GM18907 (cell line): ENCODE measurements at regions not wholly inside any gene's neighbourhood (a gene's known extent, or its start where the extent isn't known, plus 50 kb on each side); places are given as distances from the start of the nearest gene placed in this dataset.
A peak's percentile ranks its signal among the peaks of the same experiment; 100 is the strongest.

Source experiments
- ATAC-seq: cut with Tn5 transposase; IDR thresholded peaks from one replicate; pipeline ENCODE4 v1.9.1; 2021; ENCODE audit warnings: mild to moderate bottlenecking, moderate library complexity; ENCODE audit not compliant: unreplicated experiment

GRCh38 chr12:21993438-21993981 is 52.3 kb upstream of the ABCC9 start:
- ATAC-seq, result no peak

- peak; percentile 76 for ATAC-seq
Observed at GRCh38 chr12:21992823-21993222, 51.6 kb upstream of the ABCC9 start.

- ATAC-seq, result no peak
Observed at GRCh38 chr12:21991526-21991925, 50.3 kb upstream of the ABCC9 start.
